H9 (cell line): ENCODE measurements at regions not wholly inside any gene's neighbourhood (a gene's known extent, or its start where the extent isn't known, plus 50 kb on each side); places are given as distances from the start of the nearest gene placed in this dataset.

Experiments used
- DNase-seq: peaks from one replicate; pipeline ENCODE4 v3.0.0-alpha.2; 2017
- H2AFZ ChIP-seq: one replicate; pipeline ENCODE4 v1.6.1; 2013; ENCODE audit warnings: mild to moderate bottlenecking, low read length, control low read depth, moderate library complexity
- H2AK5ac ChIP-seq: 2 replicates; pipeline ENCODE4 v1.6.1; 2013; ENCODE audit warnings: low read length, control low read depth, mixed read lengths; ENCODE audit not compliant: insufficient read length
- H2BK120ac ChIP-seq: one replicate; pipeline ENCODE4 v1.6.1; 2013; ENCODE audit warnings: low read depth, mild to moderate bottlenecking, low read length, control low read depth, inconsistent platforms; ENCODE audit not compliant: poor library complexity, severe bottlenecking
- H2BK12ac ChIP-seq: 2 replicates; pipeline ENCODE4 v1.6.1; 2013; ENCODE audit warnings: low read length, control low read depth, mixed read lengths, low read depth; ENCODE audit not compliant: insufficient read length
- H2BK15ac ChIP-seq: 2 replicates; pipeline ENCODE4 v1.6.1; 2013; ENCODE audit warnings: low read depth, low read length, control low read depth
- H2BK20ac ChIP-seq: one replicate; pipeline ENCODE4 v1.6.1; 2013; ENCODE audit warnings: low read depth, mild to moderate bottlenecking, low read length, control low read depth, inconsistent platforms; ENCODE audit not compliant: poor library complexity, severe bottlenecking
- H2BK5ac ChIP-seq: 2 replicates; pipeline ENCODE4 v1.6.1; 2013; ENCODE audit warnings: low read length, control low read depth, mixed read lengths; ENCODE audit not compliant: insufficient read length
- H3K14ac ChIP-seq: 2 replicates; pipeline ENCODE4 v1.6.1; 2013; ENCODE audit warnings: low read length, control low read depth; ENCODE audit not compliant: insufficient read depth
- H3K18ac ChIP-seq: 2 replicates; pipeline ENCODE4 v1.6.1; 2013; ENCODE audit warnings: low read depth, mild to moderate bottlenecking, mixed read lengths, low read length, control low read depth; ENCODE audit not compliant: insufficient read length
- H3K23ac ChIP-seq: 2 replicates; pipeline ENCODE4 v1.6.1; 2013; ENCODE audit warnings: low read length, control low read depth, mixed read lengths, low read depth; ENCODE audit not compliant: insufficient read length
- H3K23me2 ChIP-seq: 2 replicates; pipeline ENCODE4 v1.6.1; 2013; ENCODE audit warnings: low read depth, mild to moderate bottlenecking, mixed read lengths, low read length, control low read depth; ENCODE audit not compliant: insufficient read length, poor library complexity, severe bottlenecking
- H3K27ac ChIP-seq: 2 replicates; pipeline ENCODE4 v1.5.1; 2013; ENCODE audit warnings: low read length, control low read depth, mixed read lengths, low read depth; ENCODE audit not compliant: insufficient read length
- H3K27me3 ChIP-seq: 2 replicates; pipeline ENCODE4 v1.6.1; 2013; ENCODE audit warnings: low read length, control low read depth, inconsistent platforms; ENCODE audit not compliant: insufficient read depth
- H3K4ac ChIP-seq: 2 replicates; pipeline ENCODE4 v1.6.1; 2013; ENCODE audit warnings: low read depth, mild to moderate bottlenecking, control low read depth, inconsistent platforms, low read length, moderate library complexity
- H3K4me1 ChIP-seq: 2 replicates; pipeline ENCODE4 v1.6.1; 2013; ENCODE audit warnings: low read length, control low read depth, inconsistent platforms; ENCODE audit not compliant: insufficient read depth
- H3K4me2 ChIP-seq: 2 replicates; pipeline ENCODE4 v1.6.1; 2013; ENCODE audit warnings: low read length, control low read depth, mixed read lengths; ENCODE audit not compliant: insufficient read length, insufficient read depth
- H3K56ac ChIP-seq: 2 replicates; pipeline ENCODE4 v1.6.1; 2013; ENCODE audit warnings: low read depth, mild to moderate bottlenecking, mixed read lengths, low read length, control low read depth; ENCODE audit not compliant: insufficient read length
- H3K79me1 ChIP-seq: 2 replicates; pipeline ENCODE4 v1.6.1; 2013; ENCODE audit warnings: low read depth, mild to moderate bottlenecking, moderate library complexity, low read length, control low read depth, inconsistent platforms; ENCODE audit not compliant: insufficient read depth, poor library complexity, severe bottlenecking
- H3K79me2 ChIP-seq: 2 replicates; pipeline ENCODE4 v1.6.1; 2013; ENCODE audit warnings: low read length, control low read depth, inconsistent platforms; ENCODE audit not compliant: insufficient read depth
- H3K9ac ChIP-seq: 2 replicates; pipeline ENCODE4 v1.6.1; 2013; ENCODE audit warnings: low read length, control low read depth, mixed read lengths; ENCODE audit not compliant: insufficient read length; ENCODE audit errors: extremely low read depth
- H3K9me3 ChIP-seq: one replicate; pipeline ENCODE4 v1.6.1; 2013; ENCODE audit warnings: low read depth, low read length, inconsistent platforms; ENCODE audit not compliant: control insufficient read depth
- H3T11ph ChIP-seq: one replicate; pipeline ENCODE4 v1.6.1; 2013; ENCODE audit warnings: mild to moderate bottlenecking, low read length, control low read depth, inconsistent platforms
- H4K20me1 ChIP-seq: one replicate; pipeline ENCODE4 v1.6.1; 2013; ENCODE audit not compliant: control insufficient read depth, insufficient read length, insufficient read depth
- H4K5ac ChIP-seq: 2 replicates; pipeline ENCODE4 v1.6.1; 2013; ENCODE audit warnings: low read depth, mild to moderate bottlenecking, mixed read lengths, low read length, control low read depth; ENCODE audit not compliant: insufficient read length
- H4K8ac ChIP-seq: replicated peaks from 2 replicates; pipeline ENCODE4 v1.6.1; 2013; ENCODE audit warnings: low read length, control low read depth, mixed read lengths, low read depth; ENCODE audit not compliant: insufficient read length
- H4K91ac ChIP-seq: 2 replicates; pipeline ENCODE4 v1.6.1; 2013; ENCODE audit warnings: low read depth, mild to moderate bottlenecking, moderate library complexity, mixed read lengths, low read length, control low read depth; ENCODE audit not compliant: insufficient read length
- H3K27ac Mint-ChIP-seq, 3 experiments: 2 replicates in 2 of 3; 3 replicates in 1 of 3; pipeline ENCODE4 v1.8.0; 2020 to 2021; ENCODE audit warnings: mixed read lengths in 3 of 3, mild to moderate bottlenecking in 1 of 3, moderate library complexity in 1 of 3
- H3K27me3 Mint-ChIP-seq: 2 replicates; pipeline ENCODE4 v1.8.0; 2021; ENCODE audit warnings: low read depth, mild to moderate bottlenecking, moderate library complexity, mixed read lengths
- H3K36me3 Mint-ChIP-seq, 3 experiments: 2 replicates in 2 of 3; 3 replicates in 1 of 3; pipeline ENCODE4 v1.8.0; 2020 to 2021; ENCODE audit warnings: low read depth in 3 of 3, mixed read lengths in 3 of 3; ENCODE audit not compliant: insufficient read depth in 1 of 3
- H3K4me1 Mint-ChIP-seq, 2 experiments: 2 replicates each; pipeline ENCODE4 v1.8.0; 2020; ENCODE audit warnings: mixed read lengths in 2 of 2
- H3K4me3 Mint-ChIP-seq, 2 experiments: 2 replicates in 1 of 2; 3 replicates in 1 of 2; pipeline ENCODE4 v1.8.0; 2020 to 2021; ENCODE audit warnings: mild to moderate bottlenecking in 2 of 2, mixed read lengths in 2 of 2, moderate library complexity in 1 of 2
- H3K9me3 Mint-ChIP-seq, 2 experiments: 2 replicates in 1 of 2; 3 replicates in 1 of 2; pipeline ENCODE4 v1.8.0; 2020; ENCODE audit warnings: mild to moderate bottlenecking in 2 of 2, mixed read lengths in 2 of 2, moderate library complexity in 1 of 2
- CTCF ChIP-seq: fragments of 200-600 bp; sonication (generic); conservative IDR thresholded peaks from 3 replicates; pipeline ENCODE4 v1.8.0; 2021; ENCODE audit warnings: antibody characterized with exemption, mild to moderate bottlenecking
- WGBS: extraction: QIAGEN DNeasy Blood & Tissue Kit; methylation state at CpG from one replicate; pipeline ENCODE4 v1.1.7; 2013; ENCODE audit warnings: missing lambda C conversion rate, low lambda C conversion rate, mixed read lengths; ENCODE audit not compliant: insufficient read length; ENCODE audit errors: extremely low coverage; 5-methylcytosine and 5-hydroxymethylcytosine counted together

- no peak overlapping the region for H3K9ac ChIP-seq
- H2BK12ac ChIP-seq: no peak overlapping the region
- no peak overlapping the region for H3K4me2 ChIP-seq
- H3K4me1 Mint-ChIP-seq: peaks cover 11 to 17% of the 10 kb centered on the region in 2 experiments
- H3K14ac ChIP-seq: no peak overlapping the region
- H3K18ac ChIP-seq: no peak overlapping the region
- no peak overlapping the region for H3T11ph ChIP-seq
- H2AFZ ChIP-seq: no peak overlapping the region
- H3K27ac Mint-ChIP-seq: no peak overlapping the region
- no peak overlapping the region for H3K4me3 Mint-ChIP-seq
- H3K23ac ChIP-seq: no peak overlapping the region
- H3K27me3 Mint-ChIP-seq: no peaks in the 10 kb centered on the region
- no peak for TF ChIP-seq CTCF
- no peak overlapping the region for H3K27ac ChIP-seq
- no peak overlapping the region for H3K56ac ChIP-seq
- H3K23me2 ChIP-seq: no peaks in the 10 kb centered on the region
- no peaks in the 10 kb centered on the region for H4K20me1 ChIP-seq
- H4K8ac ChIP-seq: no peak overlapping the region
- H3K4ac ChIP-seq: no peak overlapping the region
- no peaks in the 10 kb centered on the region for H3K27me3 ChIP-seq
- H4K91ac ChIP-seq: no peak overlapping the region
- peaks cover 5 to 16% (median 9%) of the 10 kb centered on the region in 3 experiments; a peak in 6 of 7 replicates for H3K36me3 Mint-ChIP-seq
- no peaks in the 10 kb centered on the region for H3K79me1 ChIP-seq
- no peak for DNase-seq
- H4K5ac ChIP-seq: no peak overlapping the region
- no peak overlapping the region for H2BK20ac ChIP-seq
- peaks cover 13 to 20% of the 10 kb centered on the region in 2 experiments for H3K9me3 Mint-ChIP-seq
- no peaks in the 10 kb centered on the region for H3K79me2 ChIP-seq
- H2BK120ac ChIP-seq: no peak overlapping the region
- WGBS: no CpG with 5 or more reads among the region's 1 CpG
- H2AK5ac ChIP-seq: no peak overlapping the region
- H3K9me3 ChIP-seq: no peaks in the 10 kb centered on the region
- H2BK5ac ChIP-seq: no peak overlapping the region
- peaks cover 4% of the 10 kb centered on the region; the same call in 1 of the 2 replicates for H3K4me1 ChIP-seq
- no peak overlapping the region for H2BK15ac ChIP-seq
Observed at GRCh38 chr5:163916861-163917260, 411.4 kb downstream of the MAT2B start.
